ENCODE measurements at regions not wholly inside any gene's neighbourhood (a gene's known extent, or its start where the extent isn't known, plus 50 kb on each side); places are given as distances from the start of the nearest gene placed in this dataset.

DNA sequence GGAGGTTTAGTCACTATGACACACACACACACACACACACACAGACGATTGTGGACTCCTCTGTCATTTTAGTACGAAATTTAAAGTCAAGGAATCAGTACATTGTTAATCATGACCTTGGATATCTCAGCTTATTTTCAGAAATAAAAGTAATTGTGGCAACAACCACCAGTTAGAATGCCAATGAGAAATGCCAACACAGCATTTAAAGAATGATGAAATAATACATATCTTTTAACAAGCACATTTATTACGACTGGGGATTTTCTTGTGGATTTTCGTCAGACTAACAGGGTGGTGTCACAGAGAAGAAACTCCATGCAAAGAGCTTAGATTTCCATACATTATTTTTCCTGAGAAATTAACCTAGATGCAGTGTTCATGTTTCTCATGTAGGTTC, 1289.4 kb downstream of the AACS start:
- CTCF ChIA-PET: no interaction called here
- H3K4me3 ChIP-seq (replicated peaks in 1 of 3; ENCODE audit: insufficient read depth in 1 of 3, low read depth in 1 of 3, low read length in 3 of 3): no peak overlapping the region
- H3K9me3 ChIP-seq (replicated peaks; ENCODE audit: control insufficient read depth, insufficient read depth, low read length): peaks cover 11% of the 10 kb centered on the region
- no peak overlapping the region for H3K4me2 ChIP-seq (ENCODE audit: insufficient read depth, low read length)
- TF ChIP-seq JUN (IDR thresholded peaks at IDR 0.05; ENCODE audit: borderline replicate concordance, insufficient read depth, insufficient read length, low read depth) (no peak), EZH2 (IDR thresholded peaks at IDR 0.05; ENCODE audit: borderline replicate concordance, low read depth, low read length, severe bottlenecking) (no peak), MYC (IDR thresholded peaks at IDR 0.05; ENCODE audit: low read depth, low read length) (no peak), GATA2 (IDR thresholded peaks at IDR 0.05; ENCODE audit: insufficient read depth, insufficient read length, low read depth, low read length) (no peak), POLR2AphosphoS5 (IDR thresholded peaks at IDR 0.05; ENCODE audit: insufficient read depth, low read depth, low read length) (no peak), MAX (IDR thresholded peaks at IDR 0.05; ENCODE audit: insufficient read depth, insufficient read length) (no peak), POLR2A (IDR thresholded peaks at IDR 0.05; ENCODE audit: low read depth, low read length) (no peak), FOS (IDR thresholded peaks at IDR 0.05; ENCODE audit: borderline replicate concordance, insufficient read depth, low read length) (no peak)
- TF ChIP-seq, protein P1, sequence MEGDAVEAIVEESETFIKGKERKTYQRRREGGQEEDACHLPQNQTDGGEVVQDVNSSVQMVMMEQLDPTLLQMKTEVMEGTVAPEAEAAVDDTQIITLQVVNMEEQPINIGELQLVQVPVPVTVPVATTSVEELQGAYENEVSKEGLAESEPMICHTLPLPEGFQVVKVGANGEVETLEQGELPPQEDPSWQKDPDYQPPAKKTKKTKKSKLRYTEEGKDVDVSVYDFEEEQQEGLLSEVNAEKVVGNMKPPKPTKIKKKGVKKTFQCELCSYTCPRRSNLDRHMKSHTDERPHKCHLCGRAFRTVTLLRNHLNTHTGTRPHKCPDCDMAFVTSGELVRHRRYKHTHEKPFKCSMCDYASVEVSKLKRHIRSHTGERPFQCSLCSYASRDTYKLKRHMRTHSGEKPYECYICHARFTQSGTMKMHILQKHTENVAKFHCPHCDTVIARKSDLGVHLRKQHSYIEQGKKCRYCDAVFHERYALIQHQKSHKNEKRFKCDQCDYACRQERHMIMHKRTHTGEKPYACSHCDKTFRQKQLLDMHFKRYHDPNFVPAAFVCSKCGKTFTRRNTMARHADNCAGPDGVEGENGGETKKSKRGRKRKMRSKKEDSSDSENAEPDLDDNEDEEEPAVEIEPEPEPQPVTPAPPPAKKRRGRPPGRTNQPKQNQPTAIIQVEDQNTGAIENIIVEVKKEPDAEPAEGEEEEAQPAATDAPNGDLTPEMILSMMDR (IDR thresholded peaks at IDR 0.05; ENCODE audit: extremely low read depth in 1 of 2, insufficient read depth in 1 of 2, low read depth in 1 of 2, low read length in 2 of 2): no peak
- POLR2A ChIA-PET: no interaction called here
- no peak overlapping the region for H2AFZ ChIP-seq (ENCODE audit: low read depth, low read length)
- no peaks in the 10 kb centered on the region for H3K36me3 ChIP-seq (ENCODE audit: control insufficient read depth in 2 of 2, extremely low read depth in 1 of 2, insufficient read depth in 2 of 2, low read length in 2 of 2)
- dilution Hi-C loops (cut with MboI; ENCODE audit: extremely low pct_ligation_motif_present, low sequenced_read_pairs): no loop called here
- no peaks in the 10 kb centered on the region for H3K4me1 ChIP-seq (ENCODE audit: control insufficient read depth, extremely low read depth, insufficient read depth, low read length)
- BruUV-seq (replicated peaks): no TSS peak
- intact Hi-C loops (cut with micrococcal nuclease): no loop called here
- H4K20me1 ChIP-seq (replicated peaks; ENCODE audit: control insufficient read depth, extremely low read depth, insufficient read depth, low read length): no peaks in the 10 kb centered on the region
- no peaks in the 10 kb centered on the region for H3K27me3 ChIP-seq (ENCODE audit: control insufficient read depth in 2 of 2, insufficient read depth in 2 of 2, low read length in 2 of 2)
- no peaks in the 10 kb centered on the region for H3K79me2 ChIP-seq (ENCODE audit: control insufficient read depth, insufficient read depth, low read length)
- FAIRE-seq: no peak
- no peaks in the 10 kb centered on the region for H3K9me1 ChIP-seq (replicated peaks; ENCODE audit: control insufficient read depth, extremely low read depth, insufficient read depth, low read length)
- H3K9ac ChIP-seq (replicated peaks; ENCODE audit: extremely low read depth, insufficient read depth, low read length): no peak overlapping the region
- H3K27ac ChIP-seq (ENCODE audit: insufficient read depth, low read depth, low read length): no peak overlapping the region
- no peak for DNase-seq (ENCODE audit: low read depth, low spot score)

Data from endothelial cell of umbilical vein (primary cell).